PFSK-1 (cell line): ENCODE measurements at regions not wholly inside any gene's neighbourhood (a gene's known extent, or its start where the extent isn't known, plus 50 kb on each side); places are given as distances from the start of the nearest gene placed in this dataset.

ENCODE experiments used
- FOXP2 ChIP-seq: optimal IDR thresholded peaks from 2 replicates; pipeline ENCODE3; 2011; ENCODE audit warnings: borderline replicate concordance, control low read depth, inconsistent platforms; ENCODE audit not compliant: insufficient read depth; ENCODE audit errors: extremely low read length, extremely low read depth
- POLR2AphosphoS5 ChIP-seq: IDR thresholded peaks from 2 replicates; pipeline ENCODE4 v1.6.1; 2012; ENCODE audit warnings: low read depth, mild to moderate bottlenecking, control low read depth, low read length, moderate library complexity
- SIN3A ChIP-seq: IDR thresholded peaks from 2 replicates; pipeline ENCODE4 v1.6.1; 2012; ENCODE audit warnings: mild to moderate bottlenecking, low read length, moderate library complexity, borderline replicate concordance; ENCODE audit not compliant: insufficient read depth
- TAF1 ChIP-seq: IDR thresholded peaks from 2 replicates; pipeline ENCODE4 v1.6.1; 2012; ENCODE audit warnings: low read length, control low read depth, borderline replicate concordance; ENCODE audit not compliant: insufficient read depth
- TF ChIP-seq, protein P1 (sequence below), 2 experiments: IDR thresholded peaks; 2 replicates each; pipeline versions ENCODE4 v1.6.1 to v1.8.0; 2011 to 2012; ENCODE audit warnings: low read depth in 2 of 2, low read length in 2 of 2, control low read depth in 1 of 2, inconsistent platforms in 1 of 2, mild to moderate bottlenecking in 1 of 2, moderate library complexity in 1 of 2; ENCODE audit not compliant: insufficient read depth in 1 of 2

DNA sequence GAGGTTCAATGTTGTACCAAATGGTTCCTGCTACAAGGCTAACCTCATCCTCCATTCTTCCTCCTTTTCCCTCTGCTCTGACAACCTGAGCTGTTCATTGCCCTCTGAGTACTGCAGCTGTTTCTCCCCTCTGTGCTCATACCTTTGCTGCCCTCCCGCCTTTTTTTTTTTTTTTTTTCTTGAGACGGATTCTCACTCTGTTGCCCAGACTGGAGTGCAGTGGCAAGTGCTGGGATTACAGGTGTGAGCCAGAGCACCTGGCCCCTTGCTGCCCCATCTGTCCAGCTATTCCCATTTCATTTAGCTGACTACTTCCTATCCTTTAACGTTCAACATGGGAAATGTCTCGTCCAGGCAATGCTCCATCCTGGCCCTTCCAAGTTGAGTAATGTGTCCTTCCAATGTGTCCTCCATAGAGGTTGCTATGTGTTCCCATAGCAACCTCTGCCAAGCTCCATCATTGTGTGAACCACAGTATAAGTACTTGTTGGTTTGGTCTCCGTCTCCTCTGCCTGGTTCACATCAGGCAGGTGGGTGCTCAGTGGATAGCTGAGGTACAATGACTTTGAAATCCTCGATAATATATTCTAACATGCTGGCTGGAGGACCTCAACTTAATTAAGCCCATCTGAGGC lies 179.9 kb upstream of the ANKRD28 start:
- TF ChIP-seq SIN3A (no peak), TAF1 (no peak), FOXP2 (no peak), POLR2AphosphoS5 (no peak)
- TF ChIP-seq, protein P1, sequence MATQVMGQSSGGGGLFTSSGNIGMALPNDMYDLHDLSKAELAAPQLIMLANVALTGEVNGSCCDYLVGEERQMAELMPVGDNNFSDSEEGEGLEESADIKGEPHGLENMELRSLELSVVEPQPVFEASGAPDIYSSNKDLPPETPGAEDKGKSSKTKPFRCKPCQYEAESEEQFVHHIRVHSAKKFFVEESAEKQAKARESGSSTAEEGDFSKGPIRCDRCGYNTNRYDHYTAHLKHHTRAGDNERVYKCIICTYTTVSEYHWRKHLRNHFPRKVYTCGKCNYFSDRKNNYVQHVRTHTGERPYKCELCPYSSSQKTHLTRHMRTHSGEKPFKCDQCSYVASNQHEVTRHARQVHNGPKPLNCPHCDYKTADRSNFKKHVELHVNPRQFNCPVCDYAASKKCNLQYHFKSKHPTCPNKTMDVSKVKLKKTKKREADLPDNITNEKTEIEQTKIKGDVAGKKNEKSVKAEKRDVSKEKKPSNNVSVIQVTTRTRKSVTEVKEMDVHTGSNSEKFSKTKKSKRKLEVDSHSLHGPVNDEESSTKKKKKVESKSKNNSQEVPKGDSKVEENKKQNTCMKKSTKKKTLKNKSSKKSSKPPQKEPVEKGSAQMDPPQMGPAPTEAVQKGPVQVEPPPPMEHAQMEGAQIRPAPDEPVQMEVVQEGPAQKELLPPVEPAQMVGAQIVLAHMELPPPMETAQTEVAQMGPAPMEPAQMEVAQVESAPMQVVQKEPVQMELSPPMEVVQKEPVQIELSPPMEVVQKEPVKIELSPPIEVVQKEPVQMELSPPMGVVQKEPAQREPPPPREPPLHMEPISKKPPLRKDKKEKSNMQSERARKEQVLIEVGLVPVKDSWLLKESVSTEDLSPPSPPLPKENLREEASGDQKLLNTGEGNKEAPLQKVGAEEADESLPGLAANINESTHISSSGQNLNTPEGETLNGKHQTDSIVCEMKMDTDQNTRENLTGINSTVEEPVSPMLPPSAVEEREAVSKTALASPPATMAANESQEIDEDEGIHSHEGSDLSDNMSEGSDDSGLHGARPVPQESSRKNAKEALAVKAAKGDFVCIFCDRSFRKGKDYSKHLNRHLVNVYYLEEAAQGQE (IDR thresholded peaks at IDR 0.05; ENCODE audit: insufficient read depth in 1 of 2, low read depth in 2 of 2, low read length in 2 of 2): no peak

- no peak for TF ChIP-seq POLR2AphosphoS5
- TF ChIP-seq SIN3A: no peak
- no peak for TF ChIP-seq TAF1
- no peak for TF ChIP-seq FOXP2
- TF ChIP-seq, protein P1 (IDR thresholded peaks at IDR 0.05; ENCODE audit: insufficient read depth in 1 of 2, low read depth in 2 of 2, low read length in 2 of 2): no peak
Observed at GRCh38 chr3:15978801-15979200, 181.0 kb upstream of the ANKRD28 start.

DNA sequence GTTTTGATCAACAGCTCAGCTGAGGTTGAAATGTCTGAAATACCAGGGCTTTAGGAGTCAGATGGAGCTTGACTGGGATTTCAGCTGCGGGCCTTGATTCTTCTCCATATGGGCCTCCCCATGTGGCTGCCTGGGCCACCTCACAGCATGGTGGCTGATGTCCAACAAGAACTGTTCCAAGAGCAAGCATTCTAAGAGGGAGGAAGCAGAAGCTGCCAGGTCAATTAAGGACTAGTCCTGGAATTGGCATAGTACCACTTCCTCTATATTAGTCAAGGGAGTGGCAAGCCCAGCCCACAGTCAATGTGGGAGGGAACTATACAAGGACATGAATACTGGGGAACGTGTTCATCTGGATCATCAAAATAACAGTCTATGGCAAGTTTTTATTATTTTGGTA lies 181.7 kb upstream of the ANKRD28 start:
- TF ChIP-seq, protein P1 (IDR thresholded peaks at IDR 0.05; ENCODE audit: insufficient read depth in 1 of 2, low read depth in 2 of 2, low read length in 2 of 2): no peak
- no peak for TF ChIP-seq SIN3A
- no peak for TF ChIP-seq TAF1
- no peak for TF ChIP-seq FOXP2
- no peak for TF ChIP-seq POLR2AphosphoS5

DNA sequence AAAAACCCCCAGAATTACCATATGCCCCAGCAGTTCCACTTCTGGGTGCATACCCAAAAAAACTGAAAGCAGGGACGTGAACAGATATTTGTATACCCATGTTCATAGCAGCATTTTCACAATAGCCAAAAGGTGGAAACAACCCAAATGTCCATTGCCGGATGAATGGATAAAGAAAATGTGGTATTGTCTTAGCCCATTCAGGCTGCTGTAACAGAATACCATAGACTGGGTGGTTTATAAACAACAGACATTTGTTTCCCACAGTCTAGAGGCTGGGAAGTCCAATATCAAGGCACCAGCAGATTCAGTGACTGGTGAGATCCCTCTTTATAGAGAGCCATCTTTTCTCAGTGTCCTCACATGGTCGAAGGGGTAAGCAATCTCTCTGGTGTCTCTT lies 182.1 kb upstream of the ANKRD28 start:
- TF ChIP-seq, protein P1 (IDR thresholded peaks at IDR 0.05; ENCODE audit: insufficient read depth in 1 of 2, low read depth in 2 of 2, low read length in 2 of 2): no peak
- TF ChIP-seq FOXP2 (no peak), TAF1 (no peak), POLR2AphosphoS5 (no peak), SIN3A (no peak)

GRCh38 chr3:15982243-15982642 lies 184.5 kb upstream of the ANKRD28 start:
- TF ChIP-seq TAF1: no peak
- TF ChIP-seq, protein P1 (IDR thresholded peaks at IDR 0.05; ENCODE audit: insufficient read depth in 1 of 2, low read depth in 2 of 2, low read length in 2 of 2): no peak
- TF ChIP-seq FOXP2: no peak
